Stomach (tissue), 8 donors: ENCODE measurements at regions not wholly inside any gene's neighbourhood (a gene's known extent, or its start where the extent isn't known, plus 50 kb on each side); places are given as distances from the start of the nearest gene placed in this dataset.

Experiments used
- DNase-seq, 2 donors: peaks; one replicate each; pipeline versions ENCODE4 v3.0.0 to v3.0.0-alpha.2; 2013 to 2019
- H3K27ac ChIP-seq, 5 donors: fragments of 200-600 bp in 4 of 5; sonication (generic) in 4 of 5; one replicate each; pipeline ENCODE4 v1.5.1; 2013 to 2019; ENCODE audit warnings: mild to moderate bottlenecking in 1 of 5, moderate library complexity in 1 of 5
- H3K27me3 ChIP-seq, 3 donors: fragments of 200-600 bp; sonication (generic); one replicate each; pipeline ENCODE4 v1.5.1; 2017 to 2019; ENCODE audit warnings: mixed run types in 1 of 3
- H3K36me3 ChIP-seq, 4 donors: fragments of 200-600 bp; sonication (generic); 1 replicate in 3 of 4; 2 replicates in 1 of 4; pipeline ENCODE4 v1.5.1; 2016 to 2019
- H3K4me1 ChIP-seq, 4 donors: fragments of 200-600 bp; sonication (generic); one replicate each; pipeline ENCODE4 v1.5.1; 2016 to 2019
- H3K4me3 ChIP-seq, 4 donors: fragments of 200-600 bp; sonication (generic) in 3 of 4; one replicate each; pipeline ENCODE4 v1.5.1; 2016 to 2019; ENCODE audit warnings: mild to moderate bottlenecking in 1 of 4
- H3K9me3 ChIP-seq, 4 donors: fragments of 200-600 bp; sonication (generic); one replicate each; pipeline ENCODE4 v1.5.1; 2016 to 2019
- CTCF ChIP-seq, 7 experiments: fragments of 450-650 bp in 4 of 7; fragments of 200-600 bp in 3 of 7; sonication (generic) in 3 of 7; IDR thresholded peaks; one replicate each; pipeline ENCODE4 v1.5.1; 2016 to 2019; ENCODE audit warnings: antibody characterized with exemption in 7 of 7, control low read depth in 2 of 7, mild to moderate bottlenecking in 1 of 7
- EP300 ChIP-seq: sonication (generic); formaldehyde crosslinking; IDR thresholded peaks from one replicate; pipeline ENCODE4 v1.6.1; 2017; ENCODE audit warnings: antibody characterized with exemption
- POLR2A ChIP-seq, 4 donors: fragments of 450-650 bp; IDR thresholded peaks; one replicate each; pipeline ENCODE4 v1.6.1; 2016; ENCODE audit warnings: antibody characterized with exemption in 4 of 4, control low read depth in 2 of 4, mild to moderate bottlenecking in 1 of 4, moderate library complexity in 1 of 4
- POLR2AphosphoS5 ChIP-seq, 3 donors: sonication (generic); formaldehyde crosslinking; IDR thresholded peaks; one replicate each; pipeline ENCODE4 v1.6.1; 2016; ENCODE audit warnings: antibody characterized with exemption in 3 of 3
- WGBS, 5 donors: extraction: QIAGEN DNeasy Blood & Tissue Kit in 3 of 5; methylation state at CpG; one replicate each; pipeline versions ENCODE4 v1.1.5 to v1.1.7; 2013 to 2018; 5-methylcytosine and 5-hydroxymethylcytosine counted together
- intact Hi-C: fragments of 100-400 bp; cut with DNase I; formaldehyde crosslinking; loops from one replicate; pipeline ENCODE4 v1.15.1; 2023; ENCODE audit warnings: low total_unique reads
- donor health status: healthy with polysubstance abuse.
- donor health status: Bipolar disorder and iron deficiency.
- donor health status: healthy.

GRCh38 chr6:88321306-88321705 lies 155.2 kb upstream of the CNR1 start:
- intact Hi-C loops, result no loop called here

DNA sequence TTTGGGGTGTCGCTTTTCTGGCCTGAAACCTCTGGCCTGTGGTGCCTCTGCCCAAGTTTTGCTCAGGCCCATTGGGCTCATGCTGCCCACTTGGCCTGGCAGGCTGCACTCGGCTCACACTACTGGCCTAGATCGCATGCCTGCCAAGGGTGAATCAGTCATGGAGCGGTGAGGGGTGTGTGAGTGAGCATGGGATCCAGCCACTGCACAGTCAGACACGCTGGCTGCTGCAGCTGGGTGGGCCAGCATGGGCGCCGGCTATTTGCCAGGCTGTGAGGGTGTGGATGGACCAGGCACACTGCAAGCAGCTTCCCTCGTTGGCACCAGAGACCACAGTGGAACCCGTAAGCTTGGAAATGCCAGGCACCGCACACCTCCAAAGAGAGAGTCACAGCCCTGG lies 145.4 kb upstream of the CNR1 start:
- peaks cover 0 to 5% (median 0%) of the 10 kb centered on the region in 4 donors for H3K9me3 ChIP-seq
- H3K27ac ChIP-seq, result no peak overlapping the region
- H3K4me3 ChIP-seq, result no peak overlapping the region
- H3K4me1 ChIP-seq, result no peaks in the 10 kb centered on the region
- no peaks in the 10 kb centered on the region for H3K27me3 ChIP-seq
- H3K36me3 ChIP-seq, result no peaks in the 10 kb centered on the region
- TF ChIP-seq EP300 (no peak), POLR2AphosphoS5 (IDR thresholded peaks at IDR 0.05) (no peak), POLR2A (IDR thresholded peaks at IDR 0.05) (no peak), CTCF (IDR thresholded peaks at IDR 0.05) (no peak)
- intact Hi-C loops, result no loop called here
- DNase-seq, result no peak
- 87 to 96% (median 88%) methylated on average over 3 to 10 of the region's 10 CpGs for WGBS, 5 donors

More at GRCh38 chr6:88321306-88321705, 155.2 kb upstream of the CNR1 start:
- no peaks in the 10 kb centered on the region for H3K36me3 ChIP-seq
- 35 to 46% (median 43%) methylated on average over 1 of the region's 1 CpG for WGBS, 5 donors
- H3K27me3 ChIP-seq, result no peaks in the 10 kb centered on the region
- H3K27ac ChIP-seq, result no peak overlapping the region
- no peaks in the 10 kb centered on the region for H3K9me3 ChIP-seq
- TF ChIP-seq CTCF (IDR thresholded peaks at IDR 0.05) (no peak), POLR2A (IDR thresholded peaks at IDR 0.05) (no peak), POLR2AphosphoS5 (IDR thresholded peaks at IDR 0.05) (no peak), EP300 (no peak)
- H3K4me1 ChIP-seq, result no peaks in the 10 kb centered on the region
- DNase-seq, result no peak
- no peak overlapping the region for H3K4me3 ChIP-seq

DNA sequence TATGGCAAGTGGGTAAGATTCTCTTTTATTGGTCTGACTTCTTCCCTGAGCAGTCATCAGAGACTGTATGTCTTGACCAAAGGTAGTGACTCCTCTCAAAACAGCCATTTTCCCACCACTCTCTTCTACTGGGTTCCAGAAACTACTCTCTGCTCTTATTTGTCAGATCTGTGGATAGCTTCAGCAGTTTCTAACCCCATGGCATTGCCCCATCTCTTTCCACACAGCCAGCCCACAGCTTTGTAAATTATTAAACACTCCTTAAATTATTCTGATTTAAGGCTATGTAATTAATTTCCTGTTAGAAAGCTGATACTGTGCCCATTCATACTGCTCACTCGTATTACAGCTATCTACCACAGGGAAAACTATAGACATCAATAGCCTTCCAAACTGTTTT lies 138.4 kb upstream of the CNR1 start:
- TF ChIP-seq EP300 (no peak), CTCF (IDR thresholded peaks at IDR 0.05) (no peak), POLR2A (IDR thresholded peaks at IDR 0.05) (no peak), POLR2AphosphoS5 (IDR thresholded peaks at IDR 0.05) (no peak)
- Histone ChIP-seq H3K36me3 (no peaks in the 10 kb centered on the region), H3K4me3 (no peak overlapping the region), H3K27ac (no peak overlapping the region), H3K9me3 (peaks cover 0 to 4% (median 0%) of the 10 kb centered on the region in 4 donors), H3K4me1 (no peaks in the 10 kb centered on the region), H3K27me3 (no peaks in the 10 kb centered on the region)
- WGBS, 5 donors, result 68 to 81% (median 78%) methylated on average over 1 of the region's 1 CpG
- DNase-seq, result no peak
- intact Hi-C loops, result no loop called here

GRCh38 chr6:88302769-88303225 lies 136.7 kb upstream of the CNR1 start:
- Histone ChIP-seq H3K36me3 (no peaks in the 10 kb centered on the region), H3K4me3 (no peak overlapping the region), H3K27ac (no peak overlapping the region), H3K27me3 (no peaks in the 10 kb centered on the region), H3K9me3 (no peaks in the 10 kb centered on the region), H3K4me1 (no peaks in the 10 kb centered on the region)
- TF ChIP-seq POLR2A (IDR thresholded peaks at IDR 0.05) (no peak), POLR2AphosphoS5 (IDR thresholded peaks at IDR 0.05) (no peak), CTCF (IDR thresholded peaks at IDR 0.05) (no peak)
- intact Hi-C loops, result no loop called here
- DNase-seq, result no peak
